SK-N-SH (cell line): ENCODE measurements at regions not wholly inside any gene's neighbourhood (a gene's known extent, or its start where the extent isn't known, plus 50 kb on each side); places are given as distances from the start of the nearest gene placed in this dataset.

Source experiments
- EZH2phosphoT487 ChIP-seq: fragments of 200-600 bp; sonication (generic); IDR thresholded peaks from 2 replicates; pipeline ENCODE4 v1.6.1; 2017; ENCODE audit warnings: low read depth, mixed run types, mild to moderate bottlenecking, antibody characterized with exemption, moderate library complexity, borderline replicate concordance
- MXI1 ChIP-seq: IDR thresholded peaks from 2 replicates; pipeline ENCODE4 v1.6.1; 2012; ENCODE audit warnings: mild to moderate bottlenecking, low read depth, low read length, improper control_type of control experiment
- PBX3 ChIP-seq: IDR thresholded peaks from 2 replicates; pipeline ENCODE4; 2012
- POLR2AphosphoS5 ChIP-seq: IDR thresholded peaks from 2 replicates; pipeline ENCODE4 v1.6.1; 2012; ENCODE audit warnings: low read depth, low read length
- SMC3 ChIP-seq: IDR thresholded peaks from 2 replicates; pipeline ENCODE4 v1.6.1; 2012; ENCODE audit warnings: low read depth, low read length, improper control_type of control experiment
- TAF1 ChIP-seq: IDR thresholded peaks from 2 replicates; pipeline ENCODE4 v1.6.1; 2012; ENCODE audit warnings: low read depth, mild to moderate bottlenecking, low read length, moderate library complexity, borderline replicate concordance
- TCF12 ChIP-seq: IDR thresholded peaks from 2 replicates; pipeline ENCODE4 v1.4.0; 2012
- TF ChIP-seq, protein P1 (sequence below): fragments of 200-600 bp; sonication (generic); IDR thresholded peaks from 2 replicates; pipeline ENCODE4 v1.6.1; 2017; ENCODE audit warnings: antibody characterized with exemption, mild to moderate bottlenecking, moderate library complexity
- TF ChIP-seq, protein P2 (sequence below): IDR thresholded peaks from 2 replicates; pipeline ENCODE4 v1.4.0; 2012; ENCODE audit warnings: low read depth

- TF ChIP-seq, protein P1, sequence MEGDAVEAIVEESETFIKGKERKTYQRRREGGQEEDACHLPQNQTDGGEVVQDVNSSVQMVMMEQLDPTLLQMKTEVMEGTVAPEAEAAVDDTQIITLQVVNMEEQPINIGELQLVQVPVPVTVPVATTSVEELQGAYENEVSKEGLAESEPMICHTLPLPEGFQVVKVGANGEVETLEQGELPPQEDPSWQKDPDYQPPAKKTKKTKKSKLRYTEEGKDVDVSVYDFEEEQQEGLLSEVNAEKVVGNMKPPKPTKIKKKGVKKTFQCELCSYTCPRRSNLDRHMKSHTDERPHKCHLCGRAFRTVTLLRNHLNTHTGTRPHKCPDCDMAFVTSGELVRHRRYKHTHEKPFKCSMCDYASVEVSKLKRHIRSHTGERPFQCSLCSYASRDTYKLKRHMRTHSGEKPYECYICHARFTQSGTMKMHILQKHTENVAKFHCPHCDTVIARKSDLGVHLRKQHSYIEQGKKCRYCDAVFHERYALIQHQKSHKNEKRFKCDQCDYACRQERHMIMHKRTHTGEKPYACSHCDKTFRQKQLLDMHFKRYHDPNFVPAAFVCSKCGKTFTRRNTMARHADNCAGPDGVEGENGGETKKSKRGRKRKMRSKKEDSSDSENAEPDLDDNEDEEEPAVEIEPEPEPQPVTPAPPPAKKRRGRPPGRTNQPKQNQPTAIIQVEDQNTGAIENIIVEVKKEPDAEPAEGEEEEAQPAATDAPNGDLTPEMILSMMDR = no peak
- TF ChIP-seq, protein P2, sequence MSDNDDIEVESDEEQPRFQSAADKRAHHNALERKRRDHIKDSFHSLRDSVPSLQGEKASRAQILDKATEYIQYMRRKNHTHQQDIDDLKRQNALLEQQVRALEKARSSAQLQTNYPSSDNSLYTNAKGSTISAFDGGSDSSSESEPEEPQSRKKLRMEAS = no peak
- TF ChIP-seq MXI1 = no peak
- no peak for TF ChIP-seq EZH2phosphoT487
- TF ChIP-seq TAF1 = no peak
- no peak for TF ChIP-seq TCF12
- no peak for TF ChIP-seq POLR2AphosphoS5
- TF ChIP-seq SMC3 = no peak
- no peak for TF ChIP-seq PBX3
These were observed 90.1 kb downstream of the MATN1 start for GRCh38 chr1:30633294-30633693.
